GM18867 (cell line): ENCODE measurements at regions not wholly inside any gene's neighbourhood (a gene's known extent, or its start where the extent isn't known, plus 50 kb on each side); places are given as distances from the start of the nearest gene placed in this dataset.

Experiments used
- ATAC-seq: cut with Tn5 transposase; IDR thresholded peaks from one replicate; pipeline ENCODE4 v1.9.1; 2021; ENCODE audit warnings: mild to moderate bottlenecking, moderate library complexity; ENCODE audit not compliant: unreplicated experiment

DNA sequence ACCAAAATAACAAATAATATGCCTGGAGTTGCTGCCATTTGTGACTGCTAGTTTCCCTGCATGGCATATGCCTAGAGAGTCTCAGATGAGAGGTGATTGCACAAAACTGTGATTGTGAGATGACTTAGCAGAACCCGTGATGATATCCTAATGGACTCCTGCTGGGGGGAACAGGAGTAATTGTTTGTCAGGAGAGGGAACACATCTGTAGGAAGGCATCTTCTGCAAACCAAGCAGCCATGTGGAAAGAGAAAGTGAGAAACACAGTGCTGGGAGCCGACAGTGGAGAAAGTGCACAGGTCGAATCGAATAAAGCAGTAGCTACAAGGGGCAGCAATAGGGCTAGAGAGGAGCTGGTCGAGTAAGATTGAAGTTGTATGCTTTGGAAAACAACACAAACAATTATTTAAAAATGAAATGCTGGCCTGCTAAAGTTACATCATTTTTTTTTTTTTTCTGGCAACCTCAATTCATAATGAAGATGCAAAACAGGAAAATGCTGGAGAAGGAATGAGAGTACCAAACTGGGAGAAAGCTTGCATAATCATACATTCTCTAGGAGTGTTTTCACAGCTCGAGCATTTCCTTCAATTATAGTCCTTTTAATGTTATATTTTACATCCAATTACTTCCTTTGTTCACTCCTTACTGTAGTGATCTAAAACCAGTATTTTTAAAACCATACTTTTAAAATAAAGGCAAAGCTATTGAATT is 494.2 kb upstream of the AGTR1 start:
- no peak for ATAC-seq

DNA sequence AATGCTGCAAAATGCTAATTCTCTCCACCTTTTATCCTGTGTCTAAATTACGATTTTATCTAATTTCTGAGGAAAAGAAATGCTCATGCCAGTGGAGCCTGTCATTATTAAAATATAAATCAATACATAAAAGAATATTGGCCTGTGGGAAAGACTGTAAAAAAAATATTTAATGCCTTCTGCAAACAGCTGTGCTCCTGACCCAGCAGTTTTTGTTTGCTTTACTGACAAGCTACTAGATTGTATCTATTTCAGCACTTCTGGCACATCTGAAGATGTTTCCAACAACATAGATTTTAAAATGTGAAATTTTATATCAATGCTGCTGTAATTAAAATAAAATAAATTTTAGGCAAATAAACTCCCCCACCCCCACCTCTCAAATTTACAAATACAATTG is 493.6 kb upstream of the AGTR1 start:
- no peak for ATAC-seq

DNA sequence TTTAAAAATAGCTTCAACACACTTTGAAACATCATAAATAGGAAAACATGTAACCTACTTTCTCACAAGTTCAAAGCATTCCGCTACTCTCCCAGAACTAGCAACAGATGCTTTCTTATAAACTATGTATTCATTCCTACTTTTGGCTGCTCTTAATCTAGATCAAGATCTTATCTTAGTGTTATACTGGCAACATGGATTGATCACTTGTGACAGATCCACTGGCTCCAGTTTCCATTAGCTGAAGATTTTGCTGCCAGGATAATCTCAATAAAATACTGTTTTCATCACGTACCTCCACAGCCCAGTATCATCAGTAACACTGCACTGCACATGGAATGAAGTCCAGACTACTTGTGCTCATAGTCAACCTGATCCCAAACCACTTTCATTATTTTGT is 491.7 kb upstream of the AGTR1 start:
- ATAC-seq = no peak

DNA sequence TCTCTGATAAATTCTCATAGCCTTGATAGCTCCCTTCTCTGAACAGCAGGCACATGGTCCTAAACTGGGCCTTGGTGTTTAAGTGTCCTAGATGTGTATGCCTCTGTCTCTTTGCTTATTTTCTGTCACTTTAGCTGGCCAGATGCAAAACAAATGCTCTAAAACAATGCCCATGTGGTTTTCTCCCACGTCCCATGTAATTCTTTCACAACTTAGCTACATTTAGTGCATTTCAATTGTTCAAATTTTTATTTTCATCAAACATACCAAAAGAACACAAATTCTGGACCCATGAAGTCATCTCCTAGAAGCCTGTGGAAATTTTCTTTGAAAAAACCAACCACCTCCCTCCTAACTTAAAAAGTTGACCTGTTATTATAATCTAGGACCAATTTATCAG is 491.3 kb upstream of the AGTR1 start:
- ATAC-seq = no peak

DNA sequence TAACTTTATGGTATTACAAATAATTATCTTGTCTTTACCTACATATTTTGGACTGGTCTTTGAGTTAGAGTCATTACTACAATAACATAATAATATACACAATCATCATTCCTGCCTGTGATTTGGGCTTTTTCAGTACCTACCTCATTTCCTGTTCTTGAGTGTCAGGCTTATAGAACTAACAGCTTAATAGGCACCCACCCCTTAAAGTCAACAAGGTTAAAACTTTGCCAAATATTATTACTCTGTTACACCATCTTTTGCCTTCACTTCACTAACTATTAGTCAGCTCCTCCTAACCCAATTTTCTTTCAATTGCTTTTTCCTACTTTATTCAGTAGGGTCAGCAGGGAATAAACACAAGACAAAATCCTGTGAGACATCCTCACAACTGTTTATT is 488.7 kb upstream of the AGTR1 start:
- ATAC-seq = no peak

DNA sequence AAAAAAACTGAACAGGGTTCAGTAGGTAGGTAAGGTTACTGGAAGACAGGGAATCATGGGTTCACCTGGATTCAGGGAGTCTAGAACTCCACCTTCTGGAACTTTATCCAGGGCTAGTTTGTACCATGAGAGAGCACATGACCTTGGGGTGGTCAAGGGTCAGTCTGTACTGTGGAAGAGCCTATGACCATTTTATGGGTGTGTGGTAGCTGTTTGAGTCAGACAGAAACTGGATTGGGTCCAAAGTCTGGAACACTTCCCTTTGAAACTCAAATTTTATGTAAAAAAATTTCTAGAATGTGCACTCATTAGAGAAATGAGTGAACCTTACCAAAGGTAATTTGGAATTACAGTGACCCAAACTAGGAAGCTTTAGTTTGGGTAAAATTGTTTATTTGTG is 486.0 kb upstream of the AGTR1 start:
- ATAC-seq = peak; percentile 85

DNA sequence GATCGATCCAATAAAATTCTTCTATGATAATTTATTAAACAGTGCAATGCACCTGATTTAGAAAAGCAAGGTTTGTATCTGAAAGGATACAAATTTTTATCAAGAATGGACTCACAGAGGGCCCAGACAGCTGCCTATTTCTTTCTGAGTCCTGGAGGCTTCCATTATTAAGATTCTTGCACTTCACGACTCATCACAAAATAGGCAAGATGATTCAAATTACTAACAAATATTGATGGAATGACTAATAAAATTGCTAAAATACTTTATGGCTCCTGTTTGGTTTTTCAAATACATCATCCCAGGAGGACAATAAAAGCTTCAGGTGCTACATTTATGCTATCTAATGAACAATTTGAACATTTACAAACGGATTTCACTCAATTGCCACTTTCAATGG is 483.0 kb upstream of the AGTR1 start:
- ATAC-seq = no peak

DNA sequence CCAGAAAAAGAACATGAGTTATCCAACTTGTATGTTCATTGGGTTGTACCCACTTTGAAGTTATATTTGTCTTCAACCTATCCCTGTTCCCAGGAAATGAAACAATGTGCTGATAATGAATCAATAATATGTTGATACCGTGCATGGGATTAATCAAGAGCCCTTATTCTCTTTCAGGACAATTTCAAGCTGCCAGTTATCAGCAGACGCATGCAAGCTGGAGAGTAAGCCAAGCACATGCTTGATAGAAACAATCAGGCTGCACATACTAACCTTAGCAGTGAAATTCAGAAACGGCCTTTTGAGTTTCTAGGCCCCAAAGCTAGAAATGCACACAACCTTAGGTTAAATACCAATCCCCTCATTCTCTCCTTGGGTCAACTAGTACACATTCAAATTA is 480.4 kb upstream of the AGTR1 start:
- no peak for ATAC-seq

DNA sequence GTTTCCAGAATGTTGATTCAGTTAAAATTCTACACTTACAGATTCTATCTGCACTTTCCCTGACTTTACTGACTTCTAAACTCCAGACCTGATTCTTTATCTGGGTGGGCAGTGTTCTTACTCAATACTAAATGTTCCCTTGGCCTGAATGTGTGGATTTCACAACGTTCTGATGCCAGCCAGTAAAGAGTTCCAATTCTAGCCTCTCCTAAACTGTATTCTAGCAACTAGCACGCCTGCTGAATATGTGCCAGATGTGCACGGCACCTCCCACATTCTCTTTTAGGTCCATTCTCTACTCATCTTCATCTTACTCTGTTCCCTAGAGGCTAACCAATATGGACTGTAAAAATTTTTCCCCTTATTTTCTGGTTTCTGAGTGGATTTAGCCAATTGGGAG is 479.5 kb upstream of the AGTR1 start:
- no peak for ATAC-seq

DNA sequence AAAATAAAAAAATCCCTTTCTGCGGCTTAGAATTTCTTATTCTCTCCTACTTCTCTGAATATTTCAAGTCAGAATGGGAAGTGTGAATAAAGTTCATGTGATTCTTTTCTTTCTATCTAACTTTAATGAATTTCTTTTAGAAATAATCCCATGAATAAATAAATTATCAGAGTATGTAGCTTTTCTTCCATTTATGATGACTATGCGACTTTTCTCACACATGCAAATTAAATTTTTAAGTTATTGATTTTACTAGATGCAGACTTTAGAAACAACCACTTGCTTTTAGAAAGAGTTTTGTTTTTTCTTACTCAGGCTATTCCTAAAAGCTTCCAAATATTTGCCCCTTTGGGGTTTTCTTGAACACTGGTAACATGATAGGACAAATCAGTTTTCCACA is 477.7 kb upstream of the AGTR1 start:
- no peak for ATAC-seq

DNA sequence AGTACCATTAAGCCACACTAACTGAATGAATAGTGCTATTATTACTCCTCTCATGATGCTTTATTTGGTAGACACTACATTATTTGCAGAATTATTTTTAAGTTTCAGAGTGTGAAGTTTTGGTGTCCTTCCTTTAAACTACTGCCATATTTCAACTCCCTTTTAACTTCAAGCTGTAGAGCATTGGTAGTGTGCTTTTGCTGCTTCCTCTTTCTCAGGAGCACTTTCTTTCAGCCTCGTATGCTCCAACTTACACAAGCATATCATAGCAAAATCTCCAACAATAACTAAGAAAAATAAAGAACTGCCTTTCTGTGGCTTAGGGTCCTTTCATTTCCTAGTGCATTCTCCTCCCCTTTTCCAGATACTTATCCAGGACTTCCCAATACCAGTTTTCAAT is 476.4 kb upstream of the AGTR1 start:
- peak; percentile 74 for ATAC-seq

DNA sequence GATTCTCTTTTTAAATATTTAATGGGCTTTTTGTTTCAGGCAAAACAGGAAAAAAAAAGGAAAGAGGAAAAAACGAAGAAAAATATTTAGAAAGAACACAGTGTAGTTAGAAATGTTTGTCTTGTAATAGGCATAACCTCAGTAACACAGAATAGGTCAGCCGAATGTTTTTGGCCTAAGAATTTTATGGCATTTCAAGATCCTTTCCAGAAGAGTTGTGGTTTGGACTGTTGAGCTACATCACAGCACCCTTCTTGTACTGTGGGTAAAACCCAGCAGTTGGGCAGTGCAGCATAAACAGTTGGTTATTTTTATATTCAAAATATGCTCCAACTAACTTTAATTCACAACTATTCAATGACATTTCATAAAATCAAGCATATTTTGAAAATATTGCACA is 474.4 kb upstream of the AGTR1 start:
- no peak for ATAC-seq

DNA sequence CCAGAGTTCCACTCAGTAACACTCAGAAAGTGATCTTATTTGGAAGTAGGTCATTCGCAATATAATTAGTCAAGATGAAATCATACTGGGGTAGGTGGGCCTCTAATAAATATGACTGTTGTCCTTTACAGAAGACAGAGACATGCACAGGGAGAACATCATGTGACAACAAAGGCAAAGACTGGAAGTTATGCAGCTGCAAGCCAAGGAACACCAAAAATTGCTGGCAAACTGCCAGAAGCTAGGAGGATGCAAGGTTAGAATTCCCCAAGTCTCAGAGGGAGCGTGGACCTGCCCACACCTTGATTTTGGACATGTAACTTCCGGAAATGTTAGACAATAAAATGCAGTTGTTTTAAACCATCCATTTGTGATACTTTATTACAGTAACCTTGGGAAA is 471.5 kb upstream of the AGTR1 start:
- no peak for ATAC-seq

DNA sequence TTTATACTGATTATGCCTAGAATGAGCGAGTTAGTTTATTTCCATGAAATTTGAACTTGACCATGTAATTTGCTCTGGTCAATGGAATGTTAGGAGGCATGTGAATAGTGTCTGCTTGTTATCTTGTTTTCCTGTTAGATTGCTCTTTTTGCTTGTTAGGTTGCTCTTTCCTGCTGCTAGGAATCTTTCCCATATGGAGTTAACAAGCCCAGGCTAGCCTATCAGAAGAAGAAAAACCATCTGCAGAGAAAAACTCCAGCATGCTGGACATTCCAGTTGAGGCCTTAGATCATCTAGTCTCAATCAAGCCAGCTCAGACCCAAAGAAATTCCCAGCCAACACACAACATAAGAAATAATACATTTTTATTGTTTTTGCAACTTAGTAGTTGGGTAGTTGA is 470.2 kb upstream of the AGTR1 start:
- ATAC-seq = no peak

DNA sequence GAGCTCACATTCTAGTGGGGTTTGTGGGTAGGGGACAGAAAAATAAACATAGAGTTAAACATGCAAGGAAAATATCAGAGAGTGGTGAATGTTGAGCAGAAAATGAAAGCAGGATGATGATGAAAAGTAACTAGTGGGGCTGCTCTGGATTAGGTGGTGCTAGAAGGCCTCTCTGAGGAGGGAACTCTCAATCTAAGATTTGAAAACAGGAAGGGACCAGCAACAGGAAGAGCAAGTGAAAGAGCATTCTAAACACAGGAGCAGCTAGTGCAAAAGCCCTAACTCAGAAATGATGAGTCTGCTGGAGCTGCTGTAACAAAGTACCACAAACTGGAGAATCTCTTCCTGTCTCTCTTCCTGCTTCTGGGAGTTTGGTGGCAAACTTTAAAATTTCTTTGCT is 468.6 kb upstream of the AGTR1 start:
- ATAC-seq = no peak

DNA sequence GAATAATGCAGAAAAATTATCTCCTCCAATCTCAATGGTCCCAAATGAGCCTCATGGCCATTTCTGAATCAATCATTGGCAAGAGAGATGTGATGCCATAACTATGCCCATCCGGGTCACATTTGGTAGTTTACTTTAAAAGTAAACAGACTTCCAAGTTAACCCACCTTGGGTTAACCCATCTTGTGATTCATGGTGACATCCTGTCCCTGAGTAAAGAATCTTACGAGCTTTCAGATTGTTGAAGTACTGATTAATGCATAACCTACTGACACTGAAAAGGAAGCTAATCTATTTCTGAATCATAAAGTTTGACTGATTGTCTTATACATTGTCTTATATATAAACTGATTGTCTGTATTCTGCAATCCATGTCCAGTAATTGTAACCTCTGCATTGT is 467.2 kb upstream of the AGTR1 start:
- no peak for ATAC-seq

DNA sequence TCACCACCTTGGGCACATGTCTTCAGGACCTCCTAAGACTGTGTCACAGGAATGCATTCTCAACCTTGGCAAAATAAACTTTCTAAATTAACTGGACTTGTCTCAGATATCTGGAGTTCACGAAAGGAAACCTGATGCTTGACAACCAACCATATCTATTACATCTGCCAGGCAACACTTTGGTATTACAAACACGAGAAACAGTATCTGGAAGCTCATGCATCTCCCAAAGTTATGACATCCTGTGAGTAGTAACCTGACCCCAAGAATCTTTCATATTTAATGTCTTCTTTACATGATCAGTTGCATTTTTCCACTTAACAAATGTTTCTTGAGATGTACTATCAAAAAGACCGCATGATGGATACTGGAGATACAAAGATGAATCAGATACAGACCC is 465.3 kb upstream of the AGTR1 start:
- no peak for ATAC-seq

DNA sequence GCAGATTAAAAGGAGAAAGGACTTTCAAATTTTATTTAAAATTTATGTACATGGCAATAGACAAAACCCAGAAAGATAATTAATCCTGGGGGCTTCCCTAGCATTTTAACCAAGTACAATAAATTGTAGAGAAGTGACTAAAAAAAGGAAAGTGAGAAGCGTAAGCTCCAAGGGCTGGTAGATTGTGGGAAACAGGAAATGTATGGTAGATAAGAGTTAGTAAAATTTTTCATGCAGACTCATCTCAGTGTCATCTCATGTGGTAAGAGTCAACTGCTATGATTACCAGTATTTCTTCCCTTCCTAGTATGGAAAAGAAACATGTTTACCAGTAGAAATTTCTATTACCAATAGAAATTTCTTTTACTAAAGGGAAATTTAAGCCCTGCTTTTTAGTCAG is 464.3 kb upstream of the AGTR1 start:
- ATAC-seq = peak; percentile 59

DNA sequence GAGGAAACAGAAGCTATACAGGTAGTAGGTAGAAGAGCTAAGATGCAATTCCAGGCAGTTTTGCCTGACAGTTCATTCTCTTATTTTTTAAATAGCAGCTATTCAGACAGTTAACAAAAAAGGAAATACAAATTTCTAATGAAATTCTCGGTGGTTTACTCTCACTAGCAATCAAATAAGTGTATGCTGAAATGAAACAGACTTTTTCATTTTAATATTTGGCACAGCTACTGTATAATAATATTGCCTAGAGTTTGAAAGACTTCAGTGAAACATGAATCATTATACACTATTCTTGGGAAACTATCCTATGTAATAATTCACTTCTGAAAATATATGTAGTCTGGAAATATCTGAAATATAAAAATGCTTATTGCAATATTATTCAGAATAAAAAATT is 463.2 kb upstream of the AGTR1 start:
- no peak for ATAC-seq

DNA sequence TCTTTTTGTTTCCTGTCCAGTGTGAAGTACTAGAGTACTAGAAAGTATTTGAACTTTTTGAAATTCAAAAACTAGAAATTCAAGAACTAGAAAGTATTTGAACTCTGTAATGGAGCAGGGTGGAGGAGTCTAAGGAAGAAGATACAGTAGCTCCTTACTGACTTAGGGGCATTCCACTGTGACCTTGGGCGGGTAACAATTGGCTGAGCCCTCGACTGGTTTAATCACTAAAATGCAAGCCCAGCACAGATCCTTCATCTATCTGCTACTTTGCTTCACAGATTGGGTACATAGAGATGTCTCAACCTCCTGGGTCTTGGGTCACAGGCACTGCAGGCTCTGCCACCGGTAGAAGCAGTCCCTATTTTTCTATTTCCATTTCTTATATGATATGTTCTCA is 462.1 kb upstream of the AGTR1 start:
- ATAC-seq = no peak

DNA sequence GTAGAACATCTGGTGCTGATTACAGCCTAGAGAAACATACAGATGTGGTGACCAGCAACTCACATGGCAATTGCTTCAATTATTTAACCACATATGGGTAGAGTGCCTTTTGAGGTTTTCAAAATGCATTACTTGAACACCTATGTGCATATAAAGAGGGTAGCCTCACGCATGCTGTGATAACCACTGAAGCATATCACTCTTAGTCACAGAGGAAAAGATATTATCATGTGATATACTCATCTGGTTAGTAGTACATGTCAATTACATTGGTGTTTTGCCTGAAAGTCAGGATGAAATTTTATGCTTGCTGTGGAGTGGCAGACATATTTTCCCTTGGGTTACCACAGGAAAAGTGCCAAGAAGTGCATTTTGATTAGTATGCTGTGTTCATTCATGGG is 459.3 kb upstream of the AGTR1 start:
- peak; percentile 42 for ATAC-seq

DNA sequence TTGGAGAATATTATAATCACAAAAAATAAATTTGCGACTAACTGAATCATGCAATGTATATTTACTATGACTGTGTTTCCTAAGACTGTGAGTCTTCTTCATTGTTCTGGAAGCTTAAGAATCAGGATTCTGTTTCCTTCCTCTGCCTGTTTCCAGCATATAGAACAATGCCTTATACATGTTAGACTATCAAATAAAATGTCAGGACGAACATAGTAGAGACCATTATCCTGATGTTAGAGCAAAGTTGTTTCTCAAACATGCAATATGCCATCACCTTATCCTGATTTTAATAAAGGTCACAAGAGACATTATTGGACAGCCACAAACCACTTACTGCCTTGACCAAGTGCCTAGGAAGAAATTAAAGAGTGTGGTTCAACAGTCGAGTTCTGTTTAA is 457.4 kb upstream of the AGTR1 start:
- no peak for ATAC-seq

DNA sequence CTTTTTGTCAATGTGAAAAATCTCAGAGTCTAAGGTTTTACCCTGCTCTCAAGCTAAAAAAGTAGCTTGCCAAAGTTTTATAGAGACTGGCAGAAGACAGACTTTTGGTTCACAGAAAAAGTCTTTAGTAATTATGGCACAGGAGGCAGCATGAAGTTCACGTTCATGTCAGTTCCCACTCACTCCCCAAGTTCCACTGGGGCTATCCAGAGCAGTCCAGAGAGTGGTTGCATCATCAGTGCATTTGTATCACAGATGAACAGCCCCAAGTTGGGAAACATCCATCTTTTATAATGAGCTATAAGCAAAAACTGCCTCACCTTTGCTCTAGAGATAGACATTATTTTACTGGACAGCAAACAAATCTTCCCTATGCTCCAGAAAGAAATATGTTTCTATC is 454.1 kb upstream of the AGTR1 start:
- no peak for ATAC-seq
